Tibial artery (tissue), 4 donors: ENCODE measurements at regions not wholly inside any gene's neighbourhood (a gene's known extent, or its start where the extent isn't known, plus 50 kb on each side); places are given as distances from the start of the nearest gene placed in this dataset.

Experiments
- DNase-seq, 2 donors: peaks; one replicate each; pipeline ENCODE4 v3.0.0-alpha.2; 2019
- H3K27ac ChIP-seq, 2 donors: fragments of 200-600 bp; sonication (generic) in 1 of 2; 1 replicate in 1 of 2; 2 replicates in 1 of 2; pipeline ENCODE4 v1.5.1; 2018 to 2019; ENCODE audit warnings: mild to moderate bottlenecking in 1 of 2
- H3K27me3 ChIP-seq, 2 donors: fragments of 200-600 bp; sonication (generic) in 1 of 2; one replicate each; pipeline versions ENCODE4 v1.5.1 to v1.6.0; 2016 to 2019
- H3K36me3 ChIP-seq, 3 donors: fragments of 200-600 bp; sonication (generic) in 2 of 3; one replicate each; pipeline ENCODE4 v1.5.1; 2016 to 2019; ENCODE audit warnings: mild to moderate bottlenecking in 2 of 3
- H3K4me1 ChIP-seq, 4 donors: fragments of 200-600 bp; sonication (generic) in 2 of 4; 1 replicate in 3 of 4; 2 replicates in 1 of 4; pipeline ENCODE4 v1.5.1; 2016 to 2019
- H3K4me3 ChIP-seq, 2 donors: fragments of 200-600 bp; sonication (generic) in 1 of 2; 1 replicate in 1 of 2; 2 replicates in 1 of 2; pipeline ENCODE4 v1.5.1; 2018 to 2019; ENCODE audit warnings: mild to moderate bottlenecking in 2 of 2
- H3K9me3 ChIP-seq, 3 donors: fragments of 200-600 bp; sonication (generic) in 1 of 3; one replicate each; pipeline ENCODE4 v1.5.1; 2016 to 2019
- CTCF ChIP-seq, 2 experiments: fragments of 200-600 bp in 1 of 2; fragments of 450-650 bp in 1 of 2; IDR thresholded peaks; one replicate each; pipeline ENCODE4 v1.5.1; 2017 to 2019; ENCODE audit warnings: antibody characterized with exemption in 2 of 2, mild to moderate bottlenecking in 1 of 2, moderate library complexity in 1 of 2
- intact Hi-C: fragments of 100-400 bp; cut with DNase I; formaldehyde crosslinking; loops from one replicate; pipeline ENCODE4 v1.15.0; 2023; ENCODE audit warnings: low total_unique reads

DNA sequence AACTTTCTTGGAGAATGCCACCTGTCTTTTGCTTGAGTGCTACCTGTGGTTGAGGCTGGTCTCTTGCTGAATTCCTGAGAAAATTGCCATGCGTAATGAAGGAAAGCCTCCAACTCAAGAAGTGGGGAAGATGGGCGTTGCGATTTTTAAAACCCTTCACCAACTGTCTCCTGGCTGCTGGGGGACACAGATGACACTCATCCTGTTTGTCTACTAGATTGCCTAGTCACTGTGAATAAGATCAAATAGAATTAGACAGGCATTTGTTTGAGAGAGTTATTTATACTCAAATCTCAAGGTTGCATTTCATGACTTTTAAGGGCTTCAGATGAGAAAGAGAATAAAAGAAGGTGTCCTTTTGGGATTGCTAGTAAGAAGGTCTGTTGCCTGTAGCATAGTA, 84.3 kb upstream of the MTPN start:
- H3K4me3 ChIP-seq = no peak overlapping the region
- no peak for DNase-seq
- intact Hi-C loops = no loop called here
- H3K9me3 ChIP-seq = no peaks in the 10 kb centered on the region
- H3K27me3 ChIP-seq = no peaks in the 10 kb centered on the region
- no peak overlapping the region for H3K27ac ChIP-seq
- H3K36me3 ChIP-seq = no peaks in the 10 kb centered on the region
- no peaks in the 10 kb centered on the region for H3K4me1 ChIP-seq
- TF ChIP-seq CTCF (IDR thresholded peaks at IDR 0.05) = no peak

- Histone ChIP-seq H3K4me3 (no peak overlapping the region), H3K27ac (no peak overlapping the region), H3K36me3 (no peaks in the 10 kb centered on the region), H3K27me3 (no peaks in the 10 kb centered on the region), H3K9me3 (no peaks in the 10 kb centered on the region), H3K4me1 (no peaks in the 10 kb centered on the region)
- intact Hi-C loops = no loop called here
- TF ChIP-seq CTCF (IDR thresholded peaks at IDR 0.05) = no peak
- DNase-seq = no peak
Observed at GRCh38 chr7:136058546-136058945, 81.4 kb upstream of the MTPN start.

DNA sequence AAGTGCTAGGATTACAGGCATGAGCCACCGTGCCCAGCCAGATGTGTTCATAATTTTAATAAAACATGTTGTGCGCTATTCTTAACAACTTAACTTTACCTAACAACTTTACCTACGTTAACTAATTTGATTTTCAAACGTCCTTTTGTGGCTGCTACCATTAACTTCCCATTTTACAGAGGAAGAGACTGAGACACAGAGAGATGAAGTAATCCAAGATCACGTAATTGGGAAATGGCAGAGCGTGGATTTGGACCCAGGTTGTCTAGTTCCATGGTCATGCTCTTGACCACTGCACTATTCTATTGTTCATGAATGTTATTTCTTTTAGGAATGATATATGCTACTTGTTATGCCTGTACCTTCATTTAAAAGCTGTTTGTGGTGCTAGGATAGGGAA, 80.3 kb upstream of the MTPN start:
- H3K27ac ChIP-seq = no peak overlapping the region
- no peaks in the 10 kb centered on the region for H3K27me3 ChIP-seq
- no peaks in the 10 kb centered on the region for H3K36me3 ChIP-seq
- intact Hi-C loops = no loop called here
- no peaks in the 10 kb centered on the region for H3K9me3 ChIP-seq
- H3K4me1 ChIP-seq = no peaks in the 10 kb centered on the region
- no peak for DNase-seq
- H3K4me3 ChIP-seq = no peak overlapping the region
- TF ChIP-seq CTCF (IDR thresholded peaks at IDR 0.05) = no peak

GRCh38 chr7:136056651-136057231, 79.6 kb upstream of the MTPN start:
- TF ChIP-seq CTCF (IDR thresholded peaks at IDR 0.05) = no peak
- no peaks in the 10 kb centered on the region for H3K36me3 ChIP-seq
- no peak overlapping the region for H3K27ac ChIP-seq
- no peak overlapping the region for H3K4me3 ChIP-seq
- DNase-seq = no peak
- no peaks in the 10 kb centered on the region for H3K9me3 ChIP-seq
- no peaks in the 10 kb centered on the region for H3K4me1 ChIP-seq
- intact Hi-C loops = no loop called here
- H3K27me3 ChIP-seq = no peaks in the 10 kb centered on the region

- no peak overlapping the region for H3K4me3 ChIP-seq
- no peaks in the 10 kb centered on the region for H3K9me3 ChIP-seq
- no peaks in the 10 kb centered on the region for H3K4me1 ChIP-seq
- no peak for DNase-seq
- no peak for TF ChIP-seq CTCF (IDR thresholded peaks at IDR 0.05)
- no peaks in the 10 kb centered on the region for H3K27me3 ChIP-seq
- intact Hi-C loops = no loop called here
- no peak overlapping the region for H3K27ac ChIP-seq
- H3K36me3 ChIP-seq = no peaks in the 10 kb centered on the region
Observed at GRCh38 chr7:136055266-136055665, 78.1 kb upstream of the MTPN start.
